Mesothelial cell of epicardium (in vitro differentiated cells): ENCODE measurements at regions not wholly inside any gene's neighbourhood (a gene's known extent, or its start where the extent isn't known, plus 50 kb on each side); places are given as distances from the start of the nearest gene placed in this dataset.

Source experiments
- DNase-seq, 2 experiments: peaks; one replicate each; pipeline ENCODE4 v3.0.0; 2021; ENCODE audit warnings: low spot score in 2 of 2; ENCODE audit not compliant: unreplicated experiment in 2 of 2
- H3K27ac Mint-ChIP-seq: 2 replicates; pipeline ENCODE4 v1.8.0; 2021; ENCODE audit warnings: mixed read lengths
- H3K27me3 Mint-ChIP-seq: 2 replicates; pipeline ENCODE4 v1.8.0; 2021; ENCODE audit warnings: low read depth, mixed read lengths
- H3K36me3 Mint-ChIP-seq: 2 replicates; pipeline ENCODE4 v1.8.0; 2021; ENCODE audit warnings: mixed read lengths
- H3K4me1 Mint-ChIP-seq: 2 replicates; pipeline ENCODE4 v1.8.0; 2021; ENCODE audit warnings: mixed read lengths
- H3K4me3 Mint-ChIP-seq: 2 replicates; pipeline ENCODE4 v1.8.0; 2021; ENCODE audit warnings: mild to moderate bottlenecking, moderate library complexity, mixed read lengths
- H3K9me3 Mint-ChIP-seq: 2 replicates; pipeline ENCODE4 v1.8.0; 2021; ENCODE audit warnings: mixed read lengths
- CTCF ChIP-seq: fragments of 200-600 bp; sonication (generic); IDR thresholded peaks from one replicate; pipeline ENCODE4 v1.5.0; 2021; ENCODE audit warnings: antibody characterized with exemption; ENCODE audit not compliant: unreplicated experiment

GRCh38 chr12:87766044-87766443 is 263.2 kb downstream of the C12orf50 start:
- Mint-ChIP-seq H3K36me3 (no peaks in the 10 kb centered on the region), H3K4me3 (no peak overlapping the region), H3K27me3 (no peaks in the 10 kb centered on the region), H3K27ac (no peak overlapping the region), H3K9me3 (peaks cover 2% of the 10 kb centered on the region), H3K4me1 (peaks cover 14% of the 10 kb centered on the region)
- TF ChIP-seq CTCF: no peak
- no peak for DNase-seq

- Mint-ChIP-seq H3K36me3 (no peaks in the 10 kb centered on the region), H3K27ac (no peak overlapping the region)
These were observed 268.3 kb downstream of the C12orf50 start for GRCh38 chr12:87760943-87761342.

GRCh38 chr12:87758271-87758670 is 270.9 kb downstream of the C12orf50 start:
- Mint-ChIP-seq H3K27ac (no peak overlapping the region), H3K36me3 (no peaks in the 10 kb centered on the region), H3K9me3 (peaks cover 8% of the 10 kb centered on the region), H3K27me3 (no peaks in the 10 kb centered on the region), H3K4me1 (no peaks in the 10 kb centered on the region), H3K4me3 (no peak overlapping the region)
- no peak for TF ChIP-seq CTCF
- no peak for DNase-seq

More at GRCh38 chr12:87760943-87761342, 268.3 kb downstream of the C12orf50 start:
- H3K4me1 Mint-ChIP-seq: no peaks in the 10 kb centered on the region
- DNase-seq: no peak
- H3K9me3 Mint-ChIP-seq: peaks cover 3% of the 10 kb centered on the region
- H3K27me3 Mint-ChIP-seq: no peaks in the 10 kb centered on the region
- no peak overlapping the region for H3K4me3 Mint-ChIP-seq
- no peak for TF ChIP-seq CTCF

GRCh38 chr12:87756721-87757120 is 272.5 kb downstream of the C12orf50 start:
- DNase-seq: no peak
- no peaks in the 10 kb centered on the region for H3K36me3 Mint-ChIP-seq
- peaks cover 8% of the 10 kb centered on the region for H3K9me3 Mint-ChIP-seq
- no peak for TF ChIP-seq CTCF
- H3K27me3 Mint-ChIP-seq: no peaks in the 10 kb centered on the region
- H3K4me1 Mint-ChIP-seq: no peaks in the 10 kb centered on the region
- H3K27ac Mint-ChIP-seq: no peak overlapping the region
- no peak overlapping the region for H3K4me3 Mint-ChIP-seq

- H3K9me3 Mint-ChIP-seq: peaks cover 7% of the 10 kb centered on the region
- no peaks in the 10 kb centered on the region for H3K4me1 Mint-ChIP-seq
- no peak overlapping the region for H3K4me3 Mint-ChIP-seq
- H3K27me3 Mint-ChIP-seq: no peaks in the 10 kb centered on the region
- TF ChIP-seq CTCF: no peak
- H3K27ac Mint-ChIP-seq: no peak overlapping the region
- H3K36me3 Mint-ChIP-seq: no peaks in the 10 kb centered on the region
- no peak for DNase-seq
These were observed 273.1 kb downstream of the C12orf50 start for GRCh38 chr12:87756111-87756510.

- DNase-seq: no peak
- no peaks in the 10 kb centered on the region for H3K27me3 Mint-ChIP-seq
- peaks cover 1% of the 10 kb centered on the region for H3K4me1 Mint-ChIP-seq
- no peak for TF ChIP-seq CTCF
- peaks cover 4% of the 10 kb centered on the region for H3K9me3 Mint-ChIP-seq
- no peak overlapping the region for H3K4me3 Mint-ChIP-seq
- H3K27ac Mint-ChIP-seq: no peak overlapping the region
- no peaks in the 10 kb centered on the region for H3K36me3 Mint-ChIP-seq
These were observed 300.1 kb downstream of the C12orf50 start for GRCh38 chr12:87728931-87729593.
